ENCODE measurements at regions not wholly inside any gene's neighbourhood (a gene's known extent, or its start where the extent isn't known, plus 50 kb on each side); places are given as distances from the start of the nearest gene placed in this dataset.
"Not testable (repeated sequence)": the region's sequence is repeated elsewhere in the genome, so short reads cannot be mapped to it uniquely, and the experiment has no call there.

DNA sequence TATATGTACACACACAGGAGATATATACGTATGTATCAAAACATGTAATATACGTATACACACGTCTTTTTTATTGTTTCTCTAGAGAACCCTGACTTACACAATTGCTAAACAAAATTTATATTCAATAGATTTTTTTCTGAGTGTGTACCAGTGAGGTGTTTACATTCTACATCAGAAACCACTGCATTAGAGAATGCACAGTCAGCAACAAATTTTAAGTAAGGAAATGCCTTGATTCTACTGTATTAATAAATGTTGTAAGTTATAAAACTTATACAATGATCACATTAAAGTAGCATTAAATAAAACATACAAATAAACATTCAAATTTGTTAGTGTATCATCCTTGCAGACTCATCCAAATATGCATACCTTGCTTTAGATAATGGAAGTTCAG is 376.4 kb upstream of the FAM98A start:
- no peak for DNase-seq (ENCODE audit: low spot score)

DNA sequence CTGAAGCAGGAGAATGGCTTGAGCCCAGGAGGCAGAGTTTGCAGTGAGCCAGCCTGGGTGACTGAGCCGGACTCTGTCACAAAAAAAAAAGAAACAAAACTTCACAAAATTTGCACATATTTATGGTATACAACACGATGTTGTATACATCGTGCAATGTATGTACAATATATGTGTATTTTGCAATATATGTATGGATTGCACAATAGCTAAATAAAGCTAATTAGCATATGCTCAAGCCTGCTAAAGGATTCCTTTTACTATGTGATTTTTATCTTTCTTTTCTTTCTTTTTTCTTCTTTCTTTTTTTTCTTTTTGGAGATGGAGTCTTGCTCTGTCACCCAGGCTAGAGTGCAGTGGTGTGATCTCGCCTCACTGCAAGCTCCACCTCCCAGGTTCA is 368.0 kb upstream of the FAM98A start:
- no peak for DNase-seq (ENCODE audit: low spot score)

GRCh38 chr2:33958591-33958990 is 359.5 kb upstream of the FAM98A start:
- no peak for DNase-seq (ENCODE audit: low spot score)

DNA sequence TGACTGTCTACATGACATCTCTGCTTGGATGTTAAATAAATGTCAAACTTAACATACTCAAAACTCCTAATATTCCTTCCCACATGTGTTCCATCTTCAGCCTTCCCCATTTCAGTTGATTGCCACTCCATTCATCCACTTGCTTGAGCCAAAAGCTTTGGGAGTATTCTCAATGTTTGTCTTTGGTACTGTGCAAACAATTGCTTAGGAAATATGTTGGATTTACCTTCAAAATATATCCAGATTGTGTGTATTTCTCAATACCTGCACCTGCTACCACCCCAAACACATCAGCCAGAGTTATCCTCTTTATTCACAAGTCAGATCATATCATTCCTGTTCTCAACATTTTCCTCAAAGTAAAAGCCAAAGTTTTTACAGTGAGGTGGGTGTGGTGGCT is 350.3 kb upstream of the FAM98A start:
- DNase-seq (ENCODE audit: low spot score), result no peak

DNA sequence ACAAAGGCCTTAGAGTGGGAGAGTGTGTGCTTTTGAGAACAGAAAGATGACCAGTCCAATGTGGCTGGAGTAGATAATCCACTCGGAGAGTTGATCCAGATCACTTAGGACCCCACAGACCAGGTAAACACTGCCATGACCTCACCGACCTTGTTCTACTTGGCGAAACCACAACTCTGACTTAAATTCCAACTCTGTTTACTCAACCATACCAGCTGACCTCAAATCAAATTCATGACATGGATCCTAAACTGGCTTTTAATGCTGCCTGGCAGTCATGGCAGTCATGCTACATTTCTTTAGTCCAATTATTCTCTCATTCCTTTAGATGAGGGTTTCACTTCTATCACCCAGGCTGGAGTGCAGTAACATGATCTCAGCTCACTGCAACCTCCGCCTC is 347.1 kb upstream of the FAM98A start:
- DNase-seq (ENCODE audit: low spot score), result no peak

GRCh38 chr2:33933203-33933602 is 334.1 kb upstream of the FAM98A start:
- DNase-seq (ENCODE audit: low spot score), result no peak

DNA sequence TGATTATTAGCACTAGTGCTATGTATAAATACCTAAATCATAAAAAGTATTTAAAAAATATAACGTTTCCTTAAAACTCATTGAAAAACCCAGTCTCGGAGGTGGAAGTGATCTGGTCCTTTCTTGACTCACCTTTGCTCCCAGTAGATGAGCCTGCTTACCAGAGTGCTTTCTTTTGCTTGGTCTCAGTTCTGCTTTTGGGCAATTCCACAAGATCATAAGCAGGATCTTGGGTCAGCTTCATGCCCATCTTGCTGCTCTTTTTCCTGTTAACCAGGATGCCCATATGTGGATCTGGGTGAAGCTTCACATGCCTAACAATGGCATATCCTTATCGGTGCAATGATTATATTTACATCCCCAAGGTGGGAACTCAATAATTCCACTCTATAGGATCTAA is 332.1 kb upstream of the FAM98A start:
- DNase-seq (ENCODE audit: low spot score), result no peak

DNA sequence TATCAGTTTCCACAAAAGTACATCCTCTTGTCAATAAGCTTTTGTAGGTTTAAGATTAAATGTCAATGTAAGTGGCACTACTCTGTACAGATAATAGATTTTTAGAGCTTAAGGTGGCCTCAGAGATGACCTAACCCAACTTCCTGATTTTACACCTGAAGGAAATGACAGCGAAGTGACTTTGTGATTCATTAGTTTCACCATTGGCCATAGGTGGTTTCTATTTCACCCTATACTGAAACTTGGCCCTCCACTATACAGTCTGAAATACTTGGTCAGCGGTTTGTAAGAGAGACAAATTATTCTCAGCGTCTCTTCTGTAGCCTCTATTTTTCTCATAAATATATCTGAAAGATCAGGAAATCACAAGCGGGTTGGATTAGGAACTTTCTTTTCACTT is 330.4 kb upstream of the FAM98A start:
- no peak for DNase-seq (ENCODE audit: low spot score)

GRCh38 chr2:33927756-33928155 is 328.7 kb upstream of the FAM98A start:
- no peak for DNase-seq (ENCODE audit: low spot score)

- no peak for DNase-seq (ENCODE audit: low spot score)
Measured at GRCh38 chr2:33925311-33925710, 326.2 kb upstream of the FAM98A start.

DNA sequence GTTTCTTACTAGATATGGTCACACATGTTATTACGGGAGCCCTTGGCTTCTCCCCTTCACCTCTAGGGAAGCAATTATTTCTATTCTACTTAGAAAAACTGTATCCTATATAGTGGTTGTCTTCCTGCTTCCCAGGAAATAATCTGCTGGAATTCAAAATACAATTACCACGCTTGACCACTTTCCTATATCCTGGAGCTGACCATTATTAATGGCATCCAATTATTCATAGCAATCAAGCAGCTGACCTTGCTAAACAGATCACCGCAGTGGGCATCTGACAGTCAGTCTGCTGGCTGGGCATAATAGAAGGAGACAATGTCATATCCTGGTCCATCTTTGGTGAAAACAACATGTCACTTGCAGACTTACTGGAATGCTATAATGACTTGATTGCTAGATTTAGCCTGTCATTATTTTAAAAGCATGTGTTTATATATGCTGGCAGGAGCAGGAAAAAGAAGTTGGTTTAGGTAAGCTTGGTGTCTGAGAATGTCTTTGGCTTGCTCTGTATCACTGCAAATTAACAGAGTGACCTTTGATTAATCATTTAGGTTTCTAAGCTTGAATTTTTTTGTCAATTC is 325.6 kb upstream of the FAM98A start:
- no peak for DNase-seq (ENCODE audit: low spot score)

DNA sequence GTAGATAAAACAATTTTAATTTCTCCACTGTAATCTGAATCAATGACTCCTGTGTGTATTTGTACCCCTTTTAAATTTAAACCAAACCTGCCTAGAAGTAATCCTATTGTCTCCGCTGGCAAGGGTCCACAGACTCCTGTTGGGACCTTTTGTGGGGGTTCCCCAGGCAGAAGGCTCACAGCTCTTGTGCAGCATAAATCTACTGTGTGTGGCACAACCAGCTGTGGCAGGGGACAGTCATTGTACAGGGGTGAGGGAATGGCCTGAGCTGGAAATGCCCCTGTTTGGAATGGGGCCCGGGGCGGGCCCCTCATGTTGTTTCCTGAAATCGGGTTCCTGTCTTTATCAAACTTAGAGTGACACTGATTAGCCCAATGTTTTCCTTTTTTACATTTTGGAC is 318.2 kb upstream of the FAM98A start:
- no peak for DNase-seq (ENCODE audit: low spot score)

DNA sequence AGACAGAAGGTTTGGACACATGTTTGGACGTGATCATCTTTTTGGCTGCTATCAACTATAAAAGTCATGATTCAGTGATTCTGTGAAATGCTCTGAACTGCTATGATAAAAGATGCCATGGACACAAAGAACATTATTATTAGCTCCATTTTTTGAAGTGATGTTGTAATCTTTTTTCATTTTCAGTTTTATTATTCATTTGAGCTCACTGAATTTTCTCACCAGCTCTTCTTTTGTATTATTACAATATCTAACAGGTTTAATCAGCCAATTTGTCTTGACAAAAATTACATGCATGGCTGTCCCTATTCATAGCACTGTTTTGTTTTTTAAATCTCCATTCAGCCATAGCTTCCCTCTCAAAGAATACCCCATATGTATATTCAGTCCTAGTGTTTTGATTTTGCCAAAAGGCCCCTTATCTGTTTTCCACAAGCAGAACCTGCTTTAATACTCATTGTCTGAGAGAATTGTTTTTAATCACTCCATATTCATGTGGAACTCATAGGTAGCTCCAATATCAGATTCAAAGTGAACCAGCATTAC is 314.0 kb upstream of the FAM98A start:
- DNase-seq (ENCODE audit: low spot score), result no peak

- DNase-seq (ENCODE audit: low spot score), result no peak
Measured at GRCh38 chr2:33911327-33911726, 312.2 kb upstream of the FAM98A start.

- DNase-seq (ENCODE audit: low spot score), result no peak
Measured at GRCh38 chr2:33909945-33910695, 311.0 kb upstream of the FAM98A start.

DNA sequence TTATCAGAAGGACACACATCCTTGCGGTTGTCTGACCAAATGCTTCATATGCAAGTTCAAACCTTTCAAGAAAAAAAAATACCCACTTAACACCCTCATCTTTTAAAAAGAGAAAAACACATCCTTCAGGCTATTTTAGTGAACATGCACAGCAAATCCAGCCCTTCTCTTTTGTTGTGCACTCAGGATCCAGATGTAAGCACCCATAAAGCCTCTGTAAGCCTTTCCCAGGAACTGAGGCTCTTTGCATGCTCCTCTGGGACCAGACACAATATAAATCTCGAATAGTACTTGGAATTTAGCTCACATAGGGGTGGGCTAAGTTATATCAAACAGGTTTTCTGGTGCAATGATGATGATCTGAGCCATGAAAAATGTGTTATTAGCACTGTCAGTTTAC is 308.8 kb upstream of the FAM98A start:
- no peak for DNase-seq (ENCODE audit: low spot score)

DNA sequence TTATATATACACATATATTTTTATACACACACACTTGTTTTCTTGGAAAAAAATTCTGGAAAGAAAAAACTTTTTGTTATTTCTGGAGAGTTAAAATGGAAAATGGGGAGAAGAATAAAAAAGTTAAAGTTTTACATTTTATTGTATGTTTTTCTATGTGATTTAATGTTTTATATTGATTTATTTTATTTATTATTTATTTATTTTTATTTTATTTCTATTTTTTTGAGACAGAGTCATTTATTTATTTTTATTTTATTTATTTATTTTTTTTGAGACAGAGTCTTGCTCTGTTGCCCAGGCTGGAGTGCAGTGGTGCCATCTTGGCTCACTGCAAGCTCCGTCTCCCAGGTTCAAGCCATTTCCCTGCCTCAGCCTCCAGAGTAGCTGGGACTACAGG is 307.0 kb upstream of the FAM98A start:
- DNase-seq (ENCODE audit: low spot score), result not testable (repeated sequence)

DNA sequence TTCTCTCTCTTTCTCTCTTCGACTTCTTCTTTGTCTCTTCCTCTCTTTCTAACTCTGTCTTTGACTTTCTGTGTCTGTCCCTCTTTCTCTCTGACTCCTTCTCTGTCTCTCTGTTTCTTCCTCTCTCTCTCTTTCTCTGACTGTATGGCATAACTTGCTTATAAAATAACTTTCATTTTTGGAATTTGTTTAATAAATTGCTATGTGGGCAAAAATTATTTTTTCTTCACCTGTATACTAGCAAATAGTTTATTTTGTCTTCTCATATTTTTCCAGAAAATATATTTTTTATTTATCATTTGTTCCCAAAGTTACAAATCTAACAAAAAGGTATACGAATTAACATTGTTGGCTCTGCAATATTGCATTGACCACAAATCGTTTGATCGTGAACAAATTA is 305.7 kb upstream of the FAM98A start:
- no peak for DNase-seq (ENCODE audit: low spot score)

GRCh38 chr2:33903701-33904100 is 304.6 kb upstream of the FAM98A start:
- DNase-seq (ENCODE audit: low spot score), result no peak

GRCh38 chr2:33903215-33903614 is 304.1 kb upstream of the FAM98A start:
- DNase-seq (ENCODE audit: low spot score), result no peak

DNA sequence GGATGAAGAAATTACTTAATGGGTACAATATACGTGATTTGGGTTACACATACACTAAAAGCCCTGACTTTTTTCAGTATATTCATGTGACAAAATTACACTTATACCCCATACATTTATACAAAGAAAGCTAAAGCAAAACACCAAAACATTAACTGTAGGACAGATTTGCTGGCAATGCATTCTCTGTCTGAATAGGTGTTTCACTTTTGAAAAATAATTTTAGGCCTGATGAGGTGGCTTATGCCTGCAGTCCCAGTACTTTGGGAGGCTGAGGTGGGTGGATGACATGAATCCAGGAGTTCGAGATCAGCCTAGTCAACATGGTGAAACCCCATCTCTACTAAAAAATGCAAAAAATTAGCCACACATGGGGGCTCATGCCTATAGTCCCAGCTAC is 301.5 kb upstream of the FAM98A start:
- no peak for DNase-seq (ENCODE audit: low spot score)

DNA sequence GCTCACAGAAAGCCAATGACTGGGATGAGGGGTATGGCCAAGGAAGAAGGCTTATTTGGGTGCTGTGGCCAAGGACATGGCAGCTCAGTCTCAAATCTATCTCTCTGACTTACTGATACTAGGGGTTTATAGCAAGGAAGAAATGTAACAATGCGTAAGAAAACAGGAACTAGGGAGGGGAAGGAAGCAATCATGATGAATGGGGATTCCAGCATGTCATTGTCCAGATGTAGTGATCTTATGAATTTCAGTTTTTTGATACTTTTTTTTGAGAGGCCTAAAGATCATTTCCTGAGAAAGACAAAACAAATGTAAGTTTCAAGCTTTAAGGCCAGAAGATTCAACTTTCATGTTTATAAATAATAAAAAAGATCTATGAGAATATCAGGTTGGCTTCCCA is 298.6 kb upstream of the FAM98A start:
- DNase-seq (ENCODE audit: low spot score), result no peak

DNA sequence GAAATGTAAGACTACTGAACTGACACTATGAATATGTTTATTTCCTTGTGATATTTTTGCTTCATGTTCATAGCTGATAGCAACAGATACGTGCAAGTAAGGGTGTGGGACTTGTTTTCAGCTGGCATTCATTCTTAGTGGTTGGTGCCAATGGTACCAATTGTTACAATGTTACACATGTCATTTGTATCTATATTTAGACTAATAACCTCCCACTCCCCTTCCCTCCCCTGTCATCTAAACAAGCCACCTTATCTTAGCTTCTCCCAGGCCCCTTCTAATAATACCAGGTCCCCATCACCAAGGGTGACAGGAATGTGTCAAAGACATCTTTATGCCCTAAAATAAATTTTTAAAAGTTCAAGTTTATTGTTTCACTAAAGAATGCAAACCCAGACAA is 294.7 kb upstream of the FAM98A start:
- no peak for DNase-seq (ENCODE audit: low spot score)

DNA sequence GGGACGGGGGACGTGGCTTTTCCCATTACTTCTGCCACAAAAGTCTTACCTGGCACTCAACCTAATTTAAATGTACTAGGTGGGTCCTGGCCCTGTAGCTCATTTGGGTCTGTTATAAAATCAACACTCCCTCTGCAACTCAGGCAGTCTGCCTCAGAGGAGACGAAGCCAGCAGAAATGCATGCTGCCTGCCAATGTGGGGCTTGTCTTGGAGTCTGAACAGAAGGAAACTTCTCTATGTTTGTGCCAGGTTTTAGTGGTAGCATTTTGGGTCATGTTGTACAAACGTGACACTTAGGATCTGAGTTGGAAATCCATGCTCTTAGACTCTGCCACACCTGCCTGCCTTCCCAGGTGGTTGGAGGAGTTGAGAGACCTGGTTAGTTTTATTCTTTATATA is 292.5 kb upstream of the FAM98A start:
- no peak for DNase-seq (ENCODE audit: low spot score)
